ENCODE measurements at regions not wholly inside any gene's neighbourhood (a gene's known extent, or its start where the extent isn't known, plus 50 kb on each side); places are given as distances from the start of the nearest gene placed in this dataset.

- no peak for TF ChIP-seq CTCF (IDR thresholded peaks at IDR 0.05)
- TF ChIP-seq, protein P1, sequence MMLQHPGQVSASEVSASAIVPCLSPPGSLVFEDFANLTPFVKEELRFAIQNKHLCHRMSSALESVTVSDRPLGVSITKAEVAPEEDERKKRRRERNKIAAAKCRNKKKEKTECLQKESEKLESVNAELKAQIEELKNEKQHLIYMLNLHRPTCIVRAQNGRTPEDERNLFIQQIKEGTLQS (CRISPR knock-in tag; conservative IDR thresholded peaks at IDR 0.05) = no peak
- no peak for TF ChIP-seq ESRRA (CRISPR knock-in tag; IDR thresholded peaks at IDR 0.05; ENCODE audit: borderline replicate concordance)
- TF ChIP-seq ATF1 (CRISPR knock-in tag; IDR thresholded peaks at IDR 0.05) = no peak
- no peak for TF ChIP-seq MLX (CRISPR knock-in tag; IDR thresholded peaks at IDR 0.05)
- no peak for TF ChIP-seq FOXK1 (CRISPR knock-in tag; IDR thresholded peaks at IDR 0.05)
- no peak for TF ChIP-seq MAX (CRISPR knock-in tag; IDR thresholded peaks at IDR 0.05)
- TF ChIP-seq NR2C2 (CRISPR knock-in tag; IDR thresholded peaks at IDR 0.05) = no peak
- TF ChIP-seq SMAD4 (CRISPR knock-in tag; IDR thresholded peaks at IDR 0.05) = no peak
Observed at GRCh38 chr20:40156600-40157317, 532.3 kb downstream of the MAFB start.

Data from WTC11 (cell line).